GM23248 (cell line): ENCODE measurements at regions not wholly inside any gene's neighbourhood (a gene's known extent, or its start where the extent isn't known, plus 50 kb on each side); places are given as distances from the start of the nearest gene placed in this dataset.
"Not testable (repeated sequence)": the region's sequence is repeated elsewhere in the genome, so short reads cannot be mapped to it uniquely, and the experiment has no call there.

ENCODE experiments used
- DNase-seq: peaks from one replicate; pipeline ENCODE4 v3.0.0-alpha.2; 2015
- H2AFZ ChIP-seq: fragments of 200-600 bp; sonication (generic); 2 replicates; pipeline ENCODE4 v1.6.1; 2016; ENCODE audit warnings: antibody characterized with exemption
- H3F3A ChIP-seq: fragments of 200-600 bp; sonication (generic); 2 replicates; pipeline ENCODE4 v1.6.1; 2016; ENCODE audit warnings: mild to moderate bottlenecking, antibody characterized with exemption, mixed run types; ENCODE audit not compliant: insufficient read depth
- H3K27ac ChIP-seq: fragments of 200-600 bp; sonication (generic); 2 replicates; pipeline ENCODE4 v1.5.1; 2016; ENCODE audit warnings: mild to moderate bottlenecking
- H3K27me3 ChIP-seq: fragments of 200-600 bp; sonication (generic); replicated peaks from 2 replicates; pipeline ENCODE4 v1.6.1; 2016; ENCODE audit warnings: mild to moderate bottlenecking; ENCODE audit not compliant: insufficient read depth
- H3K36me3 ChIP-seq: fragments of 200-600 bp; sonication (generic); 2 replicates; pipeline ENCODE4 v1.6.1; 2016; ENCODE audit warnings: low read depth, mild to moderate bottlenecking
- H3K4me1 ChIP-seq: fragments of 200-600 bp; sonication (generic); 2 replicates; pipeline ENCODE4 v1.6.1; 2016; ENCODE audit warnings: mild to moderate bottlenecking; ENCODE audit not compliant: insufficient read depth
- H3K4me2 ChIP-seq: fragments of 200-600 bp; sonication (generic); one replicate; pipeline ENCODE4 v1.6.1; 2016; ENCODE audit warnings: mild to moderate bottlenecking; ENCODE audit not compliant: unreplicated experiment
- H3K4me3 ChIP-seq: fragments of 200-600 bp; sonication (generic); 2 replicates; pipeline ENCODE4 v1.5.1; 2016; ENCODE audit warnings: mild to moderate bottlenecking
- H3K79me2 ChIP-seq: fragments of 200-600 bp; sonication (generic); 2 replicates; pipeline ENCODE4 v1.6.1; 2016; ENCODE audit warnings: mild to moderate bottlenecking; ENCODE audit not compliant: insufficient read depth
- H3K9ac ChIP-seq: fragments of 200-600 bp; sonication (generic); 2 replicates; pipeline ENCODE4 v1.6.1; 2016; ENCODE audit warnings: mild to moderate bottlenecking
- H3K9me2 ChIP-seq: fragments of 200-600 bp; sonication (generic); 2 replicates; pipeline ENCODE4 v1.6.1; 2016; ENCODE audit warnings: mixed run types, mild to moderate bottlenecking, moderate library complexity; ENCODE audit not compliant: insufficient read depth
- H3K9me3 ChIP-seq: fragments of 200-600 bp; sonication (generic); one replicate; pipeline ENCODE4 v1.6.1; 2017; ENCODE audit warnings: low read depth
- H4K20me1 ChIP-seq: fragments of 200-600 bp; sonication (generic); 2 replicates; pipeline ENCODE4 v1.6.0; 2016; ENCODE audit not compliant: insufficient read depth
- EZH2 ChIP-seq: fragments of 200-600 bp; sonication (generic); IDR thresholded peaks from 2 replicates; pipeline ENCODE4 v1.6.1; 2018; ENCODE audit warnings: antibody characterized with exemption, mild to moderate bottlenecking; ENCODE audit not compliant: insufficient read depth, poor library complexity, severe bottlenecking
- EZH2phosphoT487 ChIP-seq: fragments of 200-600 bp; sonication (generic); IDR thresholded peaks from 2 replicates; pipeline ENCODE4 v1.6.1; 2018; ENCODE audit warnings: antibody characterized with exemption, moderate library complexity, mild to moderate bottlenecking, low read depth; ENCODE audit not compliant: insufficient read depth
- WGBS, 2 experiments: methylation state at CpG; one replicate each; pipeline ENCODE4 v1.1.6; 2015 to 2017; ENCODE audit warnings: low lambda C conversion rate in 2 of 2, low coverage in 1 of 2; ENCODE audit errors: missing lambda C conversion rate in 2 of 2; 5-methylcytosine and 5-hydroxymethylcytosine counted together
- in situ Hi-C: fragments of 300-500 bp; cut with MboI; formaldehyde crosslinking; loops from 2 replicates; pipeline ENCODE4 v1.15.0; 2020

- no peak overlapping the region for H3K4me3 ChIP-seq
- TF ChIP-seq EZH2 (no peak), EZH2phosphoT487 (no peak)
- no peak overlapping the region for H3K4me2 ChIP-seq
- no peak overlapping the region for H3K9ac ChIP-seq
- H3K27me3 ChIP-seq = no peaks in the 10 kb centered on the region
- DNase-seq = no peak
- no peaks in the 10 kb centered on the region for H4K20me1 ChIP-seq
- in situ Hi-C loops = no loop called here
- no peaks in the 10 kb centered on the region for H3K9me2 ChIP-seq
- no peaks in the 10 kb centered on the region for H3K36me3 ChIP-seq
- no peaks in the 10 kb centered on the region for H3K9me3 ChIP-seq
- H3K27ac ChIP-seq = no peak overlapping the region
- no peaks in the 10 kb centered on the region for H3F3A ChIP-seq
- H3K4me1 ChIP-seq = no peaks in the 10 kb centered on the region
- no peaks in the 10 kb centered on the region for H3K79me2 ChIP-seq
- H2AFZ ChIP-seq = no peak overlapping the region
Observed at GRCh38 chr13:58698531-58698930, 1067.0 kb downstream of the PCDH17 start.

GRCh38 chr13:58704953-58705352 is 1073.4 kb downstream of the PCDH17 start:
- 3 to 10% methylated on average over 2 of the region's 2 CpGs for WGBS, 2 experiments
- H3K9me3 ChIP-seq = no peaks in the 10 kb centered on the region
- no peak overlapping the region for H3K4me3 ChIP-seq
- no peak for DNase-seq
- H4K20me1 ChIP-seq = no peaks in the 10 kb centered on the region
- no peaks in the 10 kb centered on the region for H3F3A ChIP-seq
- H3K36me3 ChIP-seq = no peaks in the 10 kb centered on the region
- H3K27me3 ChIP-seq = no peaks in the 10 kb centered on the region
- no peaks in the 10 kb centered on the region for H3K79me2 ChIP-seq
- H3K9ac ChIP-seq = no peak overlapping the region
- H3K27ac ChIP-seq = no peak overlapping the region
- no peak overlapping the region for H2AFZ ChIP-seq
- no peaks in the 10 kb centered on the region for H3K9me2 ChIP-seq
- no peak overlapping the region for H3K4me2 ChIP-seq
- in situ Hi-C loops = no loop called here
- H3K4me1 ChIP-seq = no peaks in the 10 kb centered on the region
- TF ChIP-seq EZH2 (no peak), EZH2phosphoT487 (no peak)

- no peak overlapping the region for H3K4me3 ChIP-seq
- TF ChIP-seq EZH2 (no peak), EZH2phosphoT487 (no peak)
Observed at GRCh38 chr13:58706421-58706820, 1074.9 kb downstream of the PCDH17 start.

DNA sequence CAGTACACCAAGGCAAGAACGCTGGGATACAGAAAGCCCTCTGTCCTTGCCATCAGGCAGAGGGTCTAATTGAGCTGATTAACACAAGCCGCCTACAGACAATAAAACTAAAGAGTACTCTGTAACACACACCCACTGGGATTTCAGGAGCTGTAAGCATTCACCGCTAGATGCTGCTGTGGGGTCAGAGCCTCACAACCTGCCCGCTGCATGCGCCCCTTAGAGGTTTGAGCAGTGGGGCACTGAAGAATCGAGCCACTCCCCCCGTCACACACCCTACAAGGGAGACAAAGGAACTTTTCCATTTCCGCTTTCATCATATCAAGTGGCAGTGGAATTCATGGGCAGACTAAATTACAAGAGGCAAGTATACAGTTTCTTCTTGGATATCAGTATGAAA is 1080.6 kb downstream of the PCDH17 start:
- no peak for DNase-seq
- H4K20me1 ChIP-seq = no peaks in the 10 kb centered on the region
- H2AFZ ChIP-seq = no peak overlapping the region
- no peak overlapping the region for H3K9ac ChIP-seq
- no peak overlapping the region for H3K27ac ChIP-seq
- H3K9me3 ChIP-seq = no peaks in the 10 kb centered on the region
- H3K4me1 ChIP-seq = no peaks in the 10 kb centered on the region
- H3K4me2 ChIP-seq = no peak overlapping the region
- H3K27me3 ChIP-seq = no peaks in the 10 kb centered on the region
- H3K36me3 ChIP-seq = no peaks in the 10 kb centered on the region
- H3K4me3 ChIP-seq = no peak overlapping the region
- no peaks in the 10 kb centered on the region for H3K79me2 ChIP-seq
- 36 to 41% methylated on average over 8 of the region's 8 CpGs for WGBS, 2 experiments
- no peaks in the 10 kb centered on the region for H3K9me2 ChIP-seq
- H3F3A ChIP-seq = no peaks in the 10 kb centered on the region
- in situ Hi-C loops = no loop called here
- TF ChIP-seq EZH2phosphoT487 (no peak), EZH2 (no peak)

More at GRCh38 chr13:58706421-58706820, 1074.9 kb downstream of the PCDH17 start:
- Histone ChIP-seq H3K9me2 (no peaks in the 10 kb centered on the region), H3K4me1 (no peaks in the 10 kb centered on the region), H4K20me1 (no peaks in the 10 kb centered on the region), H2AFZ (no peak overlapping the region), H3K27me3 (no peaks in the 10 kb centered on the region), H3K79me2 (no peaks in the 10 kb centered on the region), H3K27ac (no peak overlapping the region), H3K4me2 (no peak overlapping the region), H3K9me3 (no peaks in the 10 kb centered on the region), H3K36me3 (no peaks in the 10 kb centered on the region), H3K9ac (no peak overlapping the region), H3F3A (no peaks in the 10 kb centered on the region)
- in situ Hi-C loops = no loop called here
- DNase-seq = no peak
- 9 to 11% methylated on average over 2 of the region's 2 CpGs for WGBS, 2 experiments

- H3K9me3 ChIP-seq, H3K79me2 ChIP-seq, H3K4me1 ChIP-seq, H3F3A ChIP-seq, DNase-seq, in situ Hi-C loops, H3K9me2 ChIP-seq, H3K36me3 ChIP-seq, H3K27me3 ChIP-seq, H4K20me1 ChIP-seq, H3K27ac ChIP-seq, H3K9ac ChIP-seq, H3K4me2 ChIP-seq, H3K4me3 ChIP-seq, H2AFZ ChIP-seq: not testable (repeated sequence)
- WGBS, 2 experiments = 44 to 46% methylated on average over 7 to 12 of the region's 25 CpGs
Observed at GRCh38 chr13:58714016-58714415, 1082.5 kb downstream of the PCDH17 start.
